Endothelial cell (in vitro differentiated cells): ENCODE measurements at regions not wholly inside any gene's neighbourhood (a gene's known extent, or its start where the extent isn't known, plus 50 kb on each side); places are given as distances from the start of the nearest gene placed in this dataset.
"Not testable (repeated sequence)": the region's sequence is repeated elsewhere in the genome, so short reads cannot be mapped to it uniquely, and the experiment has no call there.

ENCODE experiments used
- DNase-seq: peaks from one replicate; pipeline ENCODE4 v3.0.0; 2021; ENCODE audit warnings: low spot score
- H3K27ac Mint-ChIP-seq: one replicate; pipeline ENCODE4 v1.8.0; 2021; ENCODE audit warnings: mixed read lengths, inconsistent platforms; ENCODE audit not compliant: unreplicated experiment
- H3K27me3 Mint-ChIP-seq: one replicate; pipeline ENCODE4 v1.8.0; 2021; ENCODE audit warnings: mild to moderate bottlenecking, moderate library complexity, mixed read lengths, inconsistent platforms; ENCODE audit not compliant: unreplicated experiment
- H3K36me3 Mint-ChIP-seq: one replicate; pipeline ENCODE4 v1.8.0; 2021; ENCODE audit warnings: mild to moderate bottlenecking, low read depth, mixed read lengths, inconsistent platforms; ENCODE audit not compliant: unreplicated experiment
- H3K4me1 Mint-ChIP-seq: one replicate; pipeline ENCODE4 v1.8.0; 2021; ENCODE audit warnings: mild to moderate bottlenecking, mixed read lengths, inconsistent platforms; ENCODE audit not compliant: unreplicated experiment
- H3K4me3 Mint-ChIP-seq: one replicate; pipeline ENCODE4 v1.8.0; 2021; ENCODE audit warnings: mild to moderate bottlenecking, mixed read lengths, inconsistent platforms; ENCODE audit not compliant: unreplicated experiment
- H3K9me3 Mint-ChIP-seq: one replicate; pipeline ENCODE4 v1.8.0; 2021; ENCODE audit warnings: mixed read lengths, inconsistent platforms; ENCODE audit not compliant: unreplicated experiment
- CTCF ChIP-seq: fragments of 200-600 bp; sonication (generic); IDR thresholded peaks from one replicate; pipeline ENCODE4 v1.5.0; 2021; ENCODE audit warnings: antibody characterized with exemption; ENCODE audit not compliant: unreplicated experiment

- no peaks in the 10 kb centered on the region for H3K36me3 Mint-ChIP-seq
- TF ChIP-seq CTCF: no peak
- no peak overlapping the region for H3K27ac Mint-ChIP-seq
These were observed 119.4 kb downstream of the SLC16A1 start for GRCh38 chr1:112836642-112837041.

GRCh38 chr1:112833806-112834205 is 118.7 kb upstream of the PPM1J start:
- no peaks in the 10 kb centered on the region for H3K27me3 Mint-ChIP-seq
- no peak overlapping the region for H3K4me3 Mint-ChIP-seq
- no peaks in the 10 kb centered on the region for H3K36me3 Mint-ChIP-seq
- no peak for TF ChIP-seq CTCF
- no peak overlapping the region for H3K27ac Mint-ChIP-seq
- DNase-seq: no peak
- H3K4me1 Mint-ChIP-seq: no peaks in the 10 kb centered on the region
- H3K9me3 Mint-ChIP-seq: no peaks in the 10 kb centered on the region

More at GRCh38 chr1:112836642-112837041, 119.4 kb downstream of the SLC16A1 start:
- H3K4me1 Mint-ChIP-seq: peaks cover 15% of the 10 kb centered on the region
- peaks cover 3% of the 10 kb centered on the region for H3K27me3 Mint-ChIP-seq
- H3K4me3 Mint-ChIP-seq: no peak overlapping the region
- no peak for DNase-seq
- no peaks in the 10 kb centered on the region for H3K9me3 Mint-ChIP-seq

- H3K27me3 Mint-ChIP-seq, DNase-seq, H3K4me1 Mint-ChIP-seq, H3K27ac Mint-ChIP-seq, H3K4me3 Mint-ChIP-seq, H3K9me3 Mint-ChIP-seq, H3K36me3 Mint-ChIP-seq: not testable (repeated sequence)
These were observed 117.1 kb upstream of the PPM1J start for GRCh38 chr1:112832259-112832658.

- not testable (repeated sequence) for H3K9me3 Mint-ChIP-seq, DNase-seq, H3K27me3 Mint-ChIP-seq, H3K4me3 Mint-ChIP-seq, H3K27ac Mint-ChIP-seq, H3K36me3 Mint-ChIP-seq
- H3K4me1 Mint-ChIP-seq: peaks cover 24% of the 10 kb centered on the region
These were observed 114.6 kb upstream of the PPM1J start for GRCh38 chr1:112829691-112830090.

GRCh38 chr1:112828716-112829115 is 113.6 kb upstream of the PPM1J start:
- H3K36me3 Mint-ChIP-seq: no peaks in the 10 kb centered on the region
- no peak for TF ChIP-seq CTCF
- H3K27me3 Mint-ChIP-seq: peaks cover 6% of the 10 kb centered on the region
- H3K9me3 Mint-ChIP-seq: no peaks in the 10 kb centered on the region
- H3K4me3 Mint-ChIP-seq: no peak overlapping the region
- no peak overlapping the region for H3K27ac Mint-ChIP-seq
- no peak for DNase-seq
- H3K4me1 Mint-ChIP-seq: peaks cover 33% of the 10 kb centered on the region

GRCh38 chr1:112827391-112827790 is 112.3 kb upstream of the PPM1J start:
- not testable (repeated sequence) for H3K27ac Mint-ChIP-seq, DNase-seq, H3K36me3 Mint-ChIP-seq, H3K27me3 Mint-ChIP-seq, H3K4me3 Mint-ChIP-seq, H3K9me3 Mint-ChIP-seq
- peaks cover 33% of the 10 kb centered on the region for H3K4me1 Mint-ChIP-seq
